ENCODE measurements at regions not wholly inside any gene's neighbourhood (a gene's known extent, or its start where the extent isn't known, plus 50 kb on each side); places are given as distances from the start of the nearest gene placed in this dataset.
"Not testable (repeated sequence)": the region's sequence is repeated elsewhere in the genome, so short reads cannot be mapped to it uniquely, and the experiment has no call there.

DNA sequence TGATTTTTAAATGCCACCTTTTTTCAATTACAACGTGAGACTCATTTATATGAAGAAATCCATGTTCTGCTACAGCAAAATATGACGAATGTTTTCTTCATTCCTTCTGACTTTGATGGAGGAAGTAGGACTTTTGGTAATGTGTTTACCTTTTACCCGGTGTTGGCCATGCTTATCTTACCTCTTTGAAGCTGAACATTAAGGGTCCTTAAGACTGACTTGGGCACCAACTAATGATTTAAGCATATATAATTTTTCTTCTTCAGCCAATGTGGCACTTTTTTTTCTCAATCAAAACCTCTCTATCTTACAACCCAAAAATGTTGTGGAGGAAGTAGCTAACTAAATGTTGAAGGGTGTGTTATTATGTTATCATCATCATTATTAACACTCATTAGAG is 337.5 kb downstream of the EPHA7 start:
- no peak for DNase-seq

- no peak for DNase-seq
Measured at GRCh38 chr6:93079061-93079460, 340.3 kb downstream of the EPHA7 start.

DNA sequence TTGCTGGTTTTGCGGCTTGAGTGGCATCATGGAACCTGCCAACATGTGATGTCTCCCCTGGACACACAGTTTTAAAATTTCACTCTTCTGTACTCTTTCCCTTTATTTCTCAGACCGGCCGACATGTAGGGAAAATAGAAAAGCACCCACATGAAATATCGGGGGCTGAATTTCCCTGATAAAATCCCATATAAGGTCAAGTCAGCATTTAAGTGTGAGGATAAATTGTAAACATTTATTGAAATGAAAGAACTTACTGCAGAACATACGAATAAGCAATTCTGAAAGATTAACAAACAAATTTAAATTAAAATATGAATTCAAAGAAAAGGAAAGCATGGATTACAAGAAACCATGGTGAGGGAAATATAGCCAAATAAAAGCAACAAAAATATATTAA is 345.5 kb downstream of the EPHA7 start:
- DNase-seq = no peak

GRCh38 chr6:93069856-93070255 is 349.5 kb downstream of the EPHA7 start:
- DNase-seq = no peak

- no peak for DNase-seq
Measured at GRCh38 chr6:93059911-93060310, 359.4 kb downstream of the EPHA7 start.

- no peak for DNase-seq
Measured at GRCh38 chr6:93057584-93057983, 361.8 kb downstream of the EPHA7 start.

GRCh38 chr6:93048381-93048780 is 371.0 kb downstream of the EPHA7 start:
- DNase-seq = no peak

DNA sequence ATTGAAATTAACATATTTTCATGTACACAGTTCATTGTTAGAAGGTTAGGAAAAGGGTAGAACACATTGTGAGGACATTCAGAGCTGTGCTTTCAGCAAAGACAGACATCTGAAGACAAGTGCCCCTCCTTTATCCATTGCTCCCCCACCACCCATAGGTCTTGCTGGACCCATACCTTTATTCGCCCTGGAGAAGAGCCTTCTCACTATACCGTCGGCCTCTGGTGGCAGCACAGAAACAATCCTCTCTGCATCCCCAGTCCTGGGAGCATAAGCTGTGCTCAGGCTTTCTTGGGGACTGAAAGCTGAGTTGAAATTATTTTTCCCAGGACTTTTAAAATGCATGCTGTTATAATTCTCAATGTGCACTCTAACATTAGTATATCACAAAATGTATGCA is 372.3 kb downstream of the EPHA7 start:
- no peak for DNase-seq

DNA sequence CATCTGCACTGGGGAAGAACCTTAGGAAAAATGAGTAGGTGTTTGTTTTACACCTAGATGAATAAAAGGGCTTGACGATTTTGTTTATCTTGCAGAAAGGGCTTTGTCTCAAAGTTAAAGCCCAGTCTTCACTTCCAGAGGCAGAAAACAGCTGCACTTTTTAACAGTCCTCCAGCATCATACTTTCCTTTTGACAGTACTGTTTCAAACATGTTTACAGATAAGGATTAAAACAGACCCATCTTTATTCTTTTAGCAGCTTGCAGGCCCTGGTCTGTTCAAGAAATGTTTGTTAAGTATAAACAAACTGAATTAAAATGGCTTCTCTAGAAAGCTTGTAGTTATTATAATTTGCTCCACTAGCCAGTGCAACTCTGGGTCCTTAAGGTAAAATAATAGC is 374.2 kb downstream of the EPHA7 start:
- DNase-seq = no peak

GRCh38 chr6:93040375-93040774 is 379.0 kb downstream of the EPHA7 start:
- no peak for DNase-seq

- no peak for DNase-seq
Measured at GRCh38 chr6:93036835-93037234, 382.5 kb downstream of the EPHA7 start.

GRCh38 chr6:93035756-93036155 is 383.6 kb downstream of the EPHA7 start:
- no peak for DNase-seq

DNA sequence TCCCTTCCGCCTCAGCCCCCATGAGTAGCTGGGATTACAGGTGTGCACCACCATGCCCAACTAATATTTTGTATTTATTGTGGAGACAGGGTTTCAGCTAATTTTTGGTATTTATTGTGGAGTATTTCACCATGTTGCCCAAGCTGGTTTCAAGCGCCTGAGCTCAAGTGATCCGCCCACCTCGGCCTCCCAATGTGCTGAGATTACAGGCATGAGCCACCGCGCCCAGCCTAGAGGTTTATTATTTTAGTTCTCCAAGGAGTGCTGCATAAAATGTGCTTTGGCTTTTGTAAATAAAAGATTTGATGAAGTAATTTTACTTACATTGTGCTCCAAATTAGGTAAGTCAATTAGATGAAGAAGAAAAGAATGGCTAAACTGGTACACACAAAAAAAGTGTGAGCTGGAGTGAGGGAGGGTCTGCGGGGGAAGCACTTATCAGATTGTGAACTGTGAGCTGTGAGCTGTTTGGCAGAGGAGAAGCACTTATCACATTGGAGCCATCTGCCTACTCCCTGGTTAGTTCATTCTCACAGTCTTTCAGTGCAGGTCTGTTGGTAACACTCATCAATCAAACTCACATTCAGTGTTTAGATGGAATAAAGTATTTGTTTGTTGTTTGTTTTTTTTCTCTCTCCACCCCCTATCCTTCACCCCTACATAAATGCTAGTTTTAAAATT is 398.0 kb downstream of the EPHA7 start:
- DNase-seq = no peak

GRCh38 chr6:93017626-93018025 is 401.7 kb downstream of the EPHA7 start:
- no peak for DNase-seq

DNA sequence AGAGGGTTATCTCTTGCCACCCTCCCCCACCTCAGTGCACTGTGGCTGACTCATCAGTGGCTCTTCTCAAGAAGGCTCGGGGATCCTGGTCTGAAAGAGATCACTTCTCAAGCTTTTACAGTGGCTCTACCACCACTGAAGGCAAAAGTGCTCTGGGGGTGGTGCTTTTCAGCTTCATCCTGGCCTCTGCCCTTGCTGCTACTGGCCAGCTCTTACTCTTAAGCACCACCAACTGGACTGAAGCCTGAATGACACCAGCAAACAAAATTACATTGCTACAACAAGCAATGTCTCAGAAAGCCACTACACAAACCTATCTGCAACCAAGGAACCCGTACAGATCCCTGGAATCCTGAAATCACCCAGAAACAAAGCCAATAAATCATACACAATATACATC is 402.1 kb downstream of the EPHA7 start:
- no peak for DNase-seq

GRCh38 chr6:93013054-93013453 is 406.3 kb downstream of the EPHA7 start:
- no peak for DNase-seq

DNA sequence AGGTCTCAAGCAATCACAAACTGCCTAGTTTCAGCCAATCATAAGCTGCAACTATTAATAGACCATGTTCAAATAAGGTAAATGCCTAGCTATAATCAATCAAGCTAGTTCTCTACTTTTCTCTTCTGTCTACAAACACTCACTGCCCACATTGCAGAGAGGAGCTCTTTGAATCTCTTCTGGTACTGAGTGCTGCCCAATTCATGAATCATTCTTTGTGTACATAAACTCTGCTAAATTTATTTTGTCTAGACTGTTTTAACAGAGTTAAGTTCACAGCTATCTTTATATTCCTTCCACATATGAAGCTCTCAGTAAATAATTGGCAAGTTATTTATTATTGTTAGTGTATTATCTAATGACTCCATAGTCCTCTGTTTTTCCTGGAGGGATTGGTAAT is 411.0 kb downstream of the EPHA7 start:
- DNase-seq = no peak

- no peak for DNase-seq
Measured at GRCh38 chr6:92989656-92990055, 429.7 kb downstream of the EPHA7 start.

GRCh38 chr6:92979281-92979680 is 440.1 kb downstream of the EPHA7 start:
- no peak for DNase-seq

GRCh38 chr6:92977018-92977417 is 442.3 kb downstream of the EPHA7 start:
- DNase-seq = no peak

GRCh38 chr6:92967362-92967761 is 452.0 kb downstream of the EPHA7 start:
- DNase-seq = no peak

GRCh38 chr6:92962846-92963245 is 456.5 kb downstream of the EPHA7 start:
- DNase-seq = no peak

DNA sequence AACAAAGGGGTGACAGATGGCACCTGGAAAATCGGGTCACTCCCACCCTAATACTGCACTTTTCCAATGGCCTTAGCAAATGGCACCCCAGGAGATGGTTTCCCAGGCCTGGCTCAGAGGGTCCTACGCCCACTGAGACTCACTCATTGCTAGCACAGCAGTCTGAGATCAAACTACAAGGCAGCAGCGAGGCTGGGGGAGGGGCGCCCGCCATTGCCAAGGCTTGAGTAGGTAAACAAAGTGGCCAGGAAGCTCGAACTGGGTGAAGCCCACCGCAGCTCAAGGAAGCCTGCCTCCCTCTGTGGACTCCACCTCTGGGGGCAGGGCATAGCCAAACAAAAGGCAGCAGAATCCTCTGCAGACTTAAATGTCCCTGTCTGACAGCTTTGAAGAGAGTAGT is 467.2 kb downstream of the EPHA7 start:
- not testable (repeated sequence) for DNase-seq

- no peak for DNase-seq
Measured at GRCh38 chr6:92945799-92946198, 473.6 kb downstream of the EPHA7 start.

GRCh38 chr6:92944132-92944531 is 475.2 kb downstream of the EPHA7 start:
- DNase-seq = no peak

- DNase-seq = no peak
Measured at GRCh38 chr6:92942549-92942948, 476.8 kb downstream of the EPHA7 start.
